A549 (cell line): ENCODE measurements at regions not wholly inside any gene's neighbourhood (a gene's known extent, or its start where the extent isn't known, plus 50 kb on each side); places are given as distances from the start of the nearest gene placed in this dataset.
A peak's percentile ranks its signal among the peaks of the same experiment; 100 is the strongest.

ENCODE experiments used
- ATAC-seq, 2 experiments: fragments of 200-7000 bp in 1 of 2; fragments of >200 bp in 1 of 2; cut with Nextera tagmentation in 1 of 2; cut with Tn5 transposase in 1 of 2; 3 replicates each; pipeline versions ENCODE4 v1.8.0 to v1.9.1; 2018 to 2020; ENCODE audit warnings: mild to moderate bottlenecking in 1 of 2, moderate library complexity in 1 of 2
- CTCF ChIA-PET: fragments of 300-600 bp; sonication (Branson Sonifier 250); formaldehyde crosslinking; extraction: SDS; loops from one replicate; lab custom pipeline; 2021; ENCODE audit warnings: antibody characterized with exemption, inconsistent platforms; lab: Yijun Ruan, JAX
- POLR2A ChIA-PET: fragments of 350-600 bp; formaldehyde crosslinking; extraction: SDS; loops from one replicate; lab custom pipeline; 2021; ENCODE audit warnings: antibody characterized with exemption, inconsistent platforms; lab: Yijun Ruan, JAX
- DNase-seq, 2 experiments: peaks; one replicate each; pipeline versions ENCODE4 v3.0.0 to v3.0.0-alpha.2; 2011 to 2016; ENCODE audit warnings: low read depth in 1 of 2, low spot score in 1 of 2
- FAIRE-seq: peaks from 2 replicates; lab custom pipeline; 2011; peaks lifted over from hg19 to GRCh38; lab: Jason Lieb, UNC
- H3K27ac ChIP-seq, 2 experiments: fragments of >200 bp; sonication (Bioruptor Twin); formaldehyde crosslinking; 3 replicates each; pipeline ENCODE4 v1.5.1; 2016 to 2017
- H3K4me1 ChIP-seq: fragments of >200 bp; sonication (Bioruptor Twin); formaldehyde crosslinking; 3 replicates; pipeline ENCODE4 v1.6.1; 2016
- H3K4me2 ChIP-seq: fragments of >200 bp; sonication (Bioruptor Twin); formaldehyde crosslinking; 3 replicates; pipeline ENCODE4 v1.6.1; 2016
- H3K4me3 ChIP-seq: fragments of >200 bp; sonication (Bioruptor Twin); formaldehyde crosslinking; 3 replicates; pipeline ENCODE4 v1.5.1; 2016
- H3K9me3 ChIP-seq: fragments of >200 bp; sonication (Bioruptor Twin); formaldehyde crosslinking; 3 replicates; pipeline ENCODE4 v1.6.1; 2016
- BHLHE40 ChIP-seq: IDR thresholded peaks from 2 replicates; pipeline ENCODE4 v1.6.1; 2012; ENCODE audit warnings: low read depth, low read length, inconsistent platforms
- CBX8 ChIP-seq: fragments of 200-600 bp; sonication (generic); IDR thresholded peaks from 2 replicates; pipeline ENCODE4 v1.6.1; 2016
- CHD2 ChIP-seq: fragments of 150-350 bp; IDR thresholded peaks from 2 replicates; pipeline ENCODE4 v1.6.1; 2014; ENCODE audit warnings: low read length; ENCODE audit not compliant: partially characterized antibody
- EHF ChIP-seq: fragments of 250-450 bp; sonication (Bioruptor Pico); IDR thresholded peaks from 2 replicates; pipeline ENCODE4 v1.5.0; 2020; ENCODE audit warnings: mild to moderate bottlenecking
- EHMT2 ChIP-seq: fragments of 200-600 bp; sonication (generic); IDR thresholded peaks from 2 replicates; pipeline ENCODE4 v1.6.1; 2016; ENCODE audit warnings: antibody characterized with exemption, low read depth, mild to moderate bottlenecking, moderate library complexity
- EP300 ChIP-seq, 2 experiments: fragments of >200 bp; sonication (Bioruptor Twin); formaldehyde crosslinking; IDR thresholded peaks; 2 replicates in 1 of 2; 3 replicates in 1 of 2; pipeline ENCODE4 v1.6.1; 2016 to 2017
- FOSB ChIP-seq: fragments of 250-450 bp; sonication (Bioruptor Pico); IDR thresholded peaks from 2 replicates; pipeline ENCODE4 v1.5.0; 2020; ENCODE audit warnings: mild to moderate bottlenecking, moderate library complexity
- FOSL2 ChIP-seq, 2 experiments: fragments of 450-650 bp in 1 of 2; fragments of >200 bp in 1 of 2; sonication (Bioruptor Twin) in 1 of 2; formaldehyde crosslinking; IDR thresholded peaks; 2 replicates each; pipeline versions ENCODE4 v1.5.0 to v1.6.1; 2016 to 2020; ENCODE audit warnings: mild to moderate bottlenecking in 1 of 2, moderate library complexity in 1 of 2
- FOXS1 ChIP-seq: fragments of 250-450 bp; sonication (Bioruptor Pico); IDR thresholded peaks from 2 replicates; pipeline ENCODE4 v1.5.0; 2020; ENCODE audit warnings: mild to moderate bottlenecking, moderate library complexity
- GATA3 ChIP-seq: IDR thresholded peaks from 2 replicates; pipeline ENCODE4 v1.6.1; 2012; ENCODE audit warnings: borderline replicate concordance
- HDAC2 ChIP-seq: fragments of 200-600 bp; sonication (generic); IDR thresholded peaks from 2 replicates; pipeline ENCODE4 v1.6.1; 2016
- HEYL ChIP-seq: fragments of 250-450 bp; sonication (Bioruptor Pico); IDR thresholded peaks from 2 replicates; pipeline ENCODE4 v1.8.0; 2021; ENCODE audit warnings: mild to moderate bottlenecking, moderate library complexity
- KDM5A ChIP-seq: fragments of 200-600 bp; sonication (generic); IDR thresholded peaks from 2 replicates; pipeline ENCODE4 v1.6.1; 2016; ENCODE audit warnings: antibody characterized with exemption, mild to moderate bottlenecking
- MAFK ChIP-seq: fragments of 450-650 bp; IDR thresholded peaks from 2 replicates; pipeline ENCODE4 v1.6.1; 2014; ENCODE audit not compliant: partially characterized antibody
- MAZ ChIP-seq: fragments of 150-350 bp; IDR thresholded peaks from 2 replicates; pipeline ENCODE4 v1.6.1; 2014; ENCODE audit warnings: antibody characterized with exemption, low read depth, low read length, borderline replicate concordance
- MYC ChIP-seq: IDR thresholded peaks from 2 replicates; pipeline ENCODE4 v1.6.1; 2012; ENCODE audit warnings: mild to moderate bottlenecking, inconsistent platforms, low read length, improper control_type of control experiment, borderline replicate concordance
- NR3C1 ChIP-seq: fragments of >200 bp; sonication (Bioruptor Twin); formaldehyde crosslinking; IDR thresholded peaks from 3 replicates; pipeline ENCODE4 v1.6.1; 2017
- POLR2A ChIP-seq: IDR thresholded peaks from 2 replicates; pipeline ENCODE4 v1.6.1; 2012; ENCODE audit warnings: mild to moderate bottlenecking, low read length
- POLR2AphosphoS2 ChIP-seq: conservative IDR thresholded peaks from 2 replicates; pipeline ENCODE4 v1.6.1; 2012; ENCODE audit warnings: low read length, improper control_type of control experiment, inconsistent platforms
- RAD21 ChIP-seq, 2 experiments: fragments of >200 bp in 1 of 2; sonication (Bioruptor Twin) in 1 of 2; formaldehyde crosslinking in 1 of 2; IDR thresholded peaks in 1 of 2; conservative IDR thresholded peaks in 1 of 2; 2 replicates in 1 of 2; 3 replicates in 1 of 2; pipeline ENCODE4 v1.6.1; 2012 to 2018; ENCODE audit warnings: inconsistent platforms in 1 of 2
- RARB ChIP-seq: fragments of 250-450 bp; sonication (Bioruptor Pico); IDR thresholded peaks from 2 replicates; pipeline ENCODE4 v1.8.0; 2021; ENCODE audit warnings: mild to moderate bottlenecking, moderate library complexity
- RNF2 ChIP-seq: fragments of 200-600 bp; sonication (generic); IDR thresholded peaks from 2 replicates; pipeline ENCODE4 v1.6.1; 2016; ENCODE audit warnings: low read depth, mild to moderate bottlenecking, antibody characterized with exemption, moderate library complexity, borderline replicate concordance
- SREBF2 ChIP-seq: fragments of 450-650 bp; IDR thresholded peaks from 2 replicates; pipeline ENCODE4 v1.6.1; 2014; ENCODE audit warnings: mild to moderate bottlenecking, moderate library complexity
- ZNF302 ChIP-seq: fragments of 250-450 bp; sonication (Bioruptor Pico); IDR thresholded peaks from 2 replicates; pipeline ENCODE4 v1.9.0; 2021; ENCODE audit warnings: inconsistent platforms, mild to moderate bottlenecking, moderate library complexity
- ZSCAN20 ChIP-seq: fragments of 250-450 bp; sonication (Bioruptor Pico); IDR thresholded peaks from 2 replicates; pipeline ENCODE4 v1.8.0; 2022; ENCODE audit warnings: mild to moderate bottlenecking, moderate library complexity
- WGBS: methylation state at CpG from one replicate; pipeline ENCODE4 v1.1.6; 2017; ENCODE audit errors: missing lambda C conversion rate; 5-methylcytosine and 5-hydroxymethylcytosine counted together
- TF ChIP-seq, protein P1 (sequence below): fragments of >200 bp; sonication (Bioruptor Twin); formaldehyde crosslinking; IDR thresholded peaks from 3 replicates; pipeline ENCODE4 v1.6.1; 2016

DNA sequence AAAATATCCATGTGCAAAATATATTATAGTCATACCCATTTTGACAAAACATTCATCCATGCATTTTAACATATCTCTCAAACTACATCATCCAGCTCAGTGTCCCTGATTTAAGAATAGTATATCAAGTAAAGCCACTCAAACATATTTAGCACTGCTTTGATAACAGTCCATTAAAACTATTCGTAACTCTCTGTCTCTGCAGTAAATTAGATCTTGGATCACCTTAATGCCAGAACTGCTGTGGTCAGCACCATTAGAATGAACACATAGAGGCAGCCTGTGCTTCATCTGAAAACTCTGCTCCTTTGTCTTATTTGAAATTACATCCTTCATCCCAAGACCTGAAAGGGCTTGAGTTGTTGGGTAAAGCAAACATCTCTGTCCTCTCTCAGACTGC lies 234.0 kb downstream of the MBD2 start:
- TF ChIP-seq MAFK (peak; percentile 26), MYC (no peak)
- 38% methylated on average over 1 of the region's 1 CpG for WGBS
- POLR2A ChIA-PET: no interaction called here
- DNase-seq: no peak
- Histone ChIP-seq H3K4me1 (peaks cover 8% of the 10 kb centered on the region; the same call in 1 of the 3 replicates), H3K9me3 (no peaks in the 10 kb centered on the region), H3K27ac (peak overlapping the region in 1 of 2 experiments; percentile 7; a peak in 2 of 6 replicates), H3K4me2 (no peak overlapping the region), H3K4me3 (no peak overlapping the region)
- FAIRE-seq: no peak
- ATAC-seq: no peak
- CTCF ChIA-PET: no interaction called here

DNA sequence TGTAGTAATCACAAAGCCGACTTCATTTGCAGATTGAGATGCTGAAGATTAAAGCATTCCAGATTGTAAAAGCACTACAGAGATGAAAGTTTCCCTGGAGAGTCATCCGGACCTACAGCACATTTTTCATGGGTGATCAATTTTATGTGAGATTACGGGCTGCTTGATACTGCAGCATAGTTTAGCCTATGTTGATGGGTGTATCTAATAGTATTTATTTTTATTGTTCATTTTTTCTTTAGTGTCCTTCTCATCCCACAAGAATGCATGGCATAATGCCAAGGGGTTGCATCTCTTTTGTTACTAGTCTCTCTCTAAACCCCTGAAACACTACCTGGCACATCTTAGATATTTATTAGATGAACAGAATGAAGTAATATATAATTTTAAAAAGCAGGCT lies 240.4 kb downstream of the MBD2 start:
- FAIRE-seq: no peak
- Histone ChIP-seq H3K4me1 (no peaks in the 10 kb centered on the region), H3K4me3 (no peak overlapping the region), H3K9me3 (no peaks in the 10 kb centered on the region), H3K27ac (no peak overlapping the region), H3K4me2 (no peak overlapping the region)
- DNase-seq: no peak
- TF ChIP-seq HDAC2 (no peak), BHLHE40 (no peak), RAD21 (conservative IDR thresholded peaks at IDR 0.05 in 1 of 2, IDR thresholded peaks at IDR 0.05 in 1 of 2) (no peak), EP300 (IDR thresholded peaks at IDR 0.05) (no peak), CBX8 (no peak)
- no peak for ATAC-seq
- WGBS: 30% methylated on average over 3 of the region's 3 CpGs
- ChIA-PET POLR2A (no interaction called here), CTCF (no interaction called here)

DNA sequence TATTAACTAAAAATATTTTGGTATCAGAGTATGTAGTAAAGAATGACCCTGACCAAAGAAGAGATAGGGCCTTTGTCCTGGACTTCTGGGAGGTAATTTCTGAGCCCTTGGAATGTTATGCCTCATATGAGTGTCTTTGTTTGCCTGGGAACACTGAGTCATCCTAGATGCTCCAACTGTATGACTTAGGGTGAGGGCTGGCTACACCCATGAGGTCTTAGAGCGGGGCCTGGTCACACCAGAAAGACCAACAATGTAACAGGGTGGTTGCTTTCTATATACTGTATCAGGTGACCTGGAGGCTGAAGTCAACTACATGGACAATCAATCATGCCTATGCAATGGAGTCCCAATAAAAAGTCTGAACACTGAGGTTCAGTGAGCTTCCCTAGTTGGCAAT lies 253.1 kb downstream of the MBD2 start:
- Histone ChIP-seq H3K4me3 (no peak overlapping the region), H3K4me2 (no peak overlapping the region), H3K27ac (no peak overlapping the region), H3K9me3 (no peaks in the 10 kb centered on the region), H3K4me1 (no peaks in the 10 kb centered on the region)
- FAIRE-seq: no peak
- DNase-seq: no peak
- 0% methylated on average over 1 of the region's 1 CpG for WGBS
- POLR2A ChIA-PET: no interaction called here
- TF ChIP-seq SREBF2 (no peak), FOSB (CRISPR knock-in tag) (no peak), KDM5A (no peak), EHF (CRISPR knock-in tag) (no peak), MAZ (no peak), MAFK (no peak), HEYL (CRISPR knock-in tag) (no peak), CHD2 (no peak)
- no peak for ATAC-seq
- CTCF ChIA-PET: no interaction called here

DNA sequence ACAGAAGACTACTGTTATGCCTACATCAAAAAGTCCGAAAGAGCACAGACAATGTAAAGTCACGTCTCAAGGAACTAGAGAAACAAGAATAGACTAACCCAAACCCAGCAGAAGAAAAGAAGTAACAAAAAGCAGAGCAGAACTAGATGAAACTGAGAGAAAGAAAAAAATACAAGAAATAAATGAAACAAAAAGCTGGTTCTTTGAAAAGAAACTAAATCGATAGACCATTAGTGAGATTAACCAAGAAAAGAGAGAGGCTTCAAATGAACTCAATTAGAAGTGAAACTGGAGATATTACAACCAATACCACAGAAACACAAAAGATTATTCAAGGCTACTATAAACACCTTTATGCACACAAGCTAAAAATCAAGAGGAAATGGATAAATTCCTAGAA lies 271.8 kb downstream of the MBD2 start:
- no peak for ATAC-seq
- Histone ChIP-seq H3K27ac (no peak overlapping the region), H3K4me2 (no peak overlapping the region), H3K4me1 (no peaks in the 10 kb centered on the region), H3K4me3 (no peak overlapping the region), H3K9me3 (no peaks in the 10 kb centered on the region)
- no peak for TF ChIP-seq FOXS1 (CRISPR knock-in tag)
- no peak for TF ChIP-seq ZNF302 (CRISPR knock-in tag)
- TF ChIP-seq GATA3: no peak
- TF ChIP-seq RNF2: no peak
- no peak for TF ChIP-seq POLR2A
- no peak for TF ChIP-seq SREBF2
- 11% methylated on average over 3 of the region's 3 CpGs for WGBS
- DNase-seq: no peak
- FAIRE-seq: no peak
- POLR2A ChIA-PET: no interaction called here
- CTCF ChIA-PET: interaction anchor here (0.6 kb wide), 1 partner anchor 136 kb away, joined by 3 read pairs; no protein-coding TSS in a partner anchor

DNA sequence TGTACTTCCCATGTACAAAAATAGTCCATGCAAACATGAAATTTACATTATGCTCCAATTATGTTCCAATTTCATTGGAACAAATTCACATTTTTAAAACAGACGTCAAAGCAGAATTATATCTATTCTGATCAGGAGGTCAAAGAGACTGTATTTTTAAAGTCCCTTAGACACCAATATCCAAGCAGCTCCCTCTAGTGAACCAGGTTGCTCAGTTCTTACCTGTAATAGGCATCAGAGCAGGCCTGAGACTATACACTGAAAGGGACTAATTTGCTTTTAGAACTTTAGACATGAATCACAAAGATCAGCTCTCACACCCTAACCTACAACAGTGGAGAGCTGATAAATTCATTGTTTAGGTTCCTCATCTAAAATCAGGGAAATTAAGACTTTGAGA lies 273.9 kb downstream of the MBD2 start:
- Histone ChIP-seq H3K9me3 (no peaks in the 10 kb centered on the region), H3K4me1 (no peaks in the 10 kb centered on the region), H3K27ac (no peak overlapping the region), H3K4me3 (no peak overlapping the region), H3K4me2 (no peak overlapping the region)
- no peak for TF ChIP-seq RAD21 (conservative IDR thresholded peaks at IDR 0.05 in 1 of 2, IDR thresholded peaks at IDR 0.05 in 1 of 2)
- TF ChIP-seq, protein P1, sequence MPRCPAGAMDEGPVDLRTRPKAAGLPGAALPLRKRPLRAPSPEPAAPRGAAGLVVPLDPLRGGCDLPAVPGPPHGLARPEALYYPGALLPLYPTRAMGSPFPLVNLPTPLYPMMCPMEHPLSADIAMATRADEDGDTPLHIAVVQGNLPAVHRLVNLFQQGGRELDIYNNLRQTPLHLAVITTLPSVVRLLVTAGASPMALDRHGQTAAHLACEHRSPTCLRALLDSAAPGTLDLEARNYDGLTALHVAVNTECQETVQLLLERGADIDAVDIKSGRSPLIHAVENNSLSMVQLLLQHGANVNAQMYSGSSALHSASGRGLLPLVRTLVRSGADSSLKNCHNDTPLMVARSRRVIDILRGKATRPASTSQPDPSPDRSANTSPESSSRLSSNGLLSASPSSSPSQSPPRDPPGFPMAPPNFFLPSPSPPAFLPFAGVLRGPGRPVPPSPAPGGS: no peak
- TF ChIP-seq NR3C1: no peak
- TF ChIP-seq ZSCAN20 (CRISPR knock-in tag): no peak
- TF ChIP-seq POLR2AphosphoS2: no peak
- TF ChIP-seq EHMT2: no peak
- no peak for TF ChIP-seq BHLHE40
- TF ChIP-seq RARB (CRISPR knock-in tag): no peak
- TF ChIP-seq EP300 (IDR thresholded peaks at IDR 0.05): no peak
- no peak for TF ChIP-seq FOSL2 (IDR thresholded peaks at IDR 0.05)
- no peak for TF ChIP-seq FOSL2 (CRISPR knock-in tag; IDR thresholded peaks at IDR 0.05)
- CTCF ChIA-PET: interaction anchor here (1.1 kb wide), 1 partner anchor 14 kb away, joined by 3 read pairs; no protein-coding TSS in a partner anchor
- DNase-seq (no peak), FAIRE-seq (no peak), ATAC-seq (no peak)
- 67% methylated on average over 1 of the region's 1 CpG for WGBS
- POLR2A ChIA-PET: no interaction called here
